ENCODE measurements at regions not wholly inside any gene's neighbourhood (a gene's known extent, or its start where the extent isn't known, plus 50 kb on each side); places are given as distances from the start of the nearest gene placed in this dataset.

DNA sequence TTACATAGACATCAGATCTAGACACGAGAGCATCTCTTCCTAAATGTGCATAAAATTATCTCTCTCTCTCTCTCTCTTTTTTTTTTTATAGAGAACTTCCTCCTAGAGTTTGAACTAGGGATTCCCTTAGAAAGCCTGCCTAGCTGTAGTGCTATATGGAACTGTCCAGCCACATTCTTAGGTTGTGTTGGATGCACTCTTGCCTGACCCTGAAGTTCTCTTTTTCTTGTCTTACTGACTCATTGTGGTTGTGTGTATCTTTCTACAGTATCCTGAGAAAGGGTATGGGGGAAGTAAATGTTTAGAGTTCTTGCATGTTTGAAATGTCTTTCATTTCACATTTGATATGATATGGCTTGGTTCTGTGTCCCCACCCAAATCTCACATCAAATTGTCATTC, 368.2 kb downstream of the CDH2 start:
- ATAC-seq: no peak
- TF ChIP-seq OSR1 (CRISPR knock-in tag; IDR thresholded peaks at IDR 0.05) (no peak), BACH2 (CRISPR knock-in tag; IDR thresholded peaks at IDR 0.05; ENCODE audit: borderline replicate concordance) (no peak), ARNTL (CRISPR knock-in tag; IDR thresholded peaks at IDR 0.05; ENCODE audit: borderline replicate concordance, low read depth) (no peak), SNAI2 (CRISPR knock-in tag; IDR thresholded peaks at IDR 0.05) (no peak), ESRRG (CRISPR knock-in tag; IDR thresholded peaks at IDR 0.05) (no peak), TCF4 (CRISPR knock-in tag; IDR thresholded peaks at IDR 0.05; ENCODE audit: borderline replicate concordance) (no peak), ZNF8 (CRISPR knock-in tag; IDR thresholded peaks at IDR 0.05) (no peak), TOX (CRISPR knock-in tag; IDR thresholded peaks at IDR 0.05; ENCODE audit: borderline replicate concordance) (no peak), PPARA (CRISPR knock-in tag; IDR thresholded peaks at IDR 0.05; ENCODE audit: borderline replicate concordance) (no peak), ZC3H10 (CRISPR knock-in tag; IDR thresholded peaks at IDR 0.05) (no peak), CSDC2 (CRISPR knock-in tag; IDR thresholded peaks at IDR 0.05) (no peak), RARB (CRISPR knock-in tag; IDR thresholded peaks at IDR 0.05) (no peak)
- TF ChIP-seq, protein P1, sequence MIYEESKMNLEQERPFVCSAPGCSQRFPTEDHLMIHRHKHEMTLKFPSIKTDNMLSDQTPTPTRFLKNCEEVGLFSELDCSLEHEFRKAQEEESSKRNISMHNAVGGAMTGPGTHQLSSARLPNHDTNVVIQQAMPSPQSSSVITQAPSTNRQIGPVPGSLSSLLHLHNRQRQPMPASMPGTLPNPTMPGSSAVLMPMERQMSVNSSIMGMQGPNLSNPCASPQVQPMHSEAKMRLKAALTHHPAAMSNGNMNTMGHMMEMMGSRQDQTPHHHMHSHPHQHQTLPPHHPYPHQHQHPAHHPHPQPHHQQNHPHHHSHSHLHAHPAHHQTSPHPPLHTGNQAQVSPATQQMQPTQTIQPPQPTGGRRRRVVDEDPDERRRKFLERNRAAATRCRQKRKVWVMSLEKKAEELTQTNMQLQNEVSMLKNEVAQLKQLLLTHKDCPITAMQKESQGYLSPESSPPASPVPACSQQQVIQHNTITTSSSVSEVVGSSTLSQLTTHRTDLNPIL (CRISPR knock-in tag; IDR thresholded peaks at IDR 0.05; ENCODE audit: low read depth): no peak
- TF ChIP-seq, protein P2, sequence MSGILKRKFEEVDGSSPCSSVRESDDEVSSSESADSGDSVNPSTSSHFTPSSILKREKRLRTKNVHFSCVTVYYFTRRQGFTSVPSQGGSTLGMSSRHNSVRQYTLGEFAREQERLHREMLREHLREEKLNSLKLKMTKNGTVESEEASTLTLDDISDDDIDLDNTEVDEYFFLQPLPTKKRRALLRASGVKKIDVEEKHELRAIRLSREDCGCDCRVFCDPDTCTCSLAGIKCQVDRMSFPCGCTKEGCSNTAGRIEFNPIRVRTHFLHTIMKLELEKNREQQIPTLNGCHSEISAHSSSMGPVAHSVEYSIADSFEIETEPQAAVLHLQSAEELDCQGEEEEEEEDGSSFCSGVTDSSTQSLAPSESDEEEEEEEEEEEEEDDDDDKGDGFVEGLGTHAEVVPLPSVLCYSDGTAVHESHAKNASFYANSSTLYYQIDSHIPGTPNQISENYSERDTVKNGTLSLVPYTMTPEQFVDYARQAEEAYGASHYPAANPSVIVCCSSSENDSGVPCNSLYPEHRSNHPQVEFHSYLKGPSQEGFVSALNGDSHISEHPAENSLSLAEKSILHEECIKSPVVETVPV (CRISPR knock-in tag; IDR thresholded peaks at IDR 0.05): no peak

DNA sequence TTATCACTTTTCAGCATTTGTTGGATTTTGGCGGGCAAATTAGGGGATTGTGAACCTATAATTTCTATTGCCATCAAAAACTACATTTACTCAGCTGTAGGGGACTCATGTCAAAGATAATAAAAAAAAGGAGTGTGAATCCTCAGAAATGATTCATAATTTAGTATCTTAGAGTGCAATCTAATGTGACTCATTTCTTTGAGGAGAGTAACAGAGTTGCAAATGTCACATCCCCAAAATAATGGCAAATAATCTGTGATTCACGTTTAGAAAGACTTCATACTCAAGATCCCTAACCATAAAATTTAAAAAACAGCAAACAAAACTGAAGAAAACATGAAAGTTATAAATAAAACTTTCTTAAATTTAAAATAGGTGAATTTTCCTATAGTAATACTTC, 373.0 kb downstream of the CDH2 start:
- ATAC-seq: no peak

DNA sequence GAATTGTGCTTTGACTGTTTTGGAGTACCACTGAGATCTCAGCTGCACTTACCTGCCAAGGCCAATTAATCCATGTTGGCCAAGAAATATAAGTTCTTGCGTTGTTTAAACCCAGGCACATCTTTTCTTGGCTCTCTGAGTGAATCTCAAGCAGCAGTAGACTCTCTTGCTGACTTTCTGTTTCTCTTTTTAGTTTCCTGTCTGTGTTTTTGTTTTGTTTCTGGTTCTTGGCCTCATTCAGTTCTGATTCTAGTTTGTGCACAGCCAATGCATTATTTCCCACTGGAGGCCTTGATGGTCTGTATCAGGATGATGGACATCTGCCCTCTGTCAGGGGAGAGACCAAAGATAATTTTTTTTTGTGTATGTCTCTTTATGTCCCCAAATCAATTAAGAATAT, 379.4 kb downstream of the CDH2 start:
- TF ChIP-seq, protein P3, sequence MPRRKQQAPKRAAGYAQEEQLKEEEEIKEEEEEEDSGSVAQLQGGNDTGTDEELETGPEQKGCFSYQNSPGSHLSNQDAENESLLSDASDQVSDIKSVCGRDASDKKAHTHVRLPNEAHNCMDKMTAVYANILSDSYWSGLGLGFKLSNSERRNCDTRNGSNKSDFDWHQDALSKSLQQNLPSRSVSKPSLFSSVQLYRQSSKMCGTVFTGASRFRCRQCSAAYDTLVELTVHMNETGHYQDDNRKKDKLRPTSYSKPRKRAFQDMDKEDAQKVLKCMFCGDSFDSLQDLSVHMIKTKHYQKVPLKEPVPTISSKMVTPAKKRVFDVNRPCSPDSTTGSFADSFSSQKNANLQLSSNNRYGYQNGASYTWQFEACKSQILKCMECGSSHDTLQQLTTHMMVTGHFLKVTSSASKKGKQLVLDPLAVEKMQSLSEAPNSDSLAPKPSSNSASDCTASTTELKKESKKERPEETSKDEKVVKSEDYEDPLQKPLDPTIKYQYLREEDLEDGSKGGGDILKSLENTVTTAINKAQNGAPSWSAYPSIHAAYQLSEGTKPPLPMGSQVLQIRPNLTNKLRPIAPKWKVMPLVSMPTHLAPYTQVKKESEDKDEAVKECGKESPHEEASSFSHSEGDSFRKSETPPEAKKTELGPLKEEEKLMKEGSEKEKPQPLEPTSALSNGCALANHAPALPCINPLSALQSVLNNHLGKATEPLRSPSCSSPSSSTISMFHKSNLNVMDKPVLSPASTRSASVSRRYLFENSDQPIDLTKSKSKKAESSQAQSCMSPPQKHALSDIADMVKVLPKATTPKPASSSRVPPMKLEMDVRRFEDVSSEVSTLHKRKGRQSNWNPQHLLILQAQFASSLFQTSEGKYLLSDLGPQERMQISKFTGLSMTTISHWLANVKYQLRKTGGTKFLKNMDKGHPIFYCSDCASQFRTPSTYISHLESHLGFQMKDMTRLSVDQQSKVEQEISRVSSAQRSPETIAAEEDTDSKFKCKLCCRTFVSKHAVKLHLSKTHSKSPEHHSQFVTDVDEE (CRISPR knock-in tag; IDR thresholded peaks at IDR 0.05): no peak
- TF ChIP-seq CSDC2 (CRISPR knock-in tag; IDR thresholded peaks at IDR 0.05) (no peak), ESRRG (CRISPR knock-in tag; IDR thresholded peaks at IDR 0.05) (no peak), ARNTL (CRISPR knock-in tag; IDR thresholded peaks at IDR 0.05; ENCODE audit: borderline replicate concordance, low read depth) (no peak), ZC3H10 (CRISPR knock-in tag; IDR thresholded peaks at IDR 0.05) (no peak), ZNF565 (CRISPR knock-in tag; conservative IDR thresholded peaks at IDR 0.05; ENCODE audit: low read depth) (no peak)
- TF ChIP-seq, protein P4, sequence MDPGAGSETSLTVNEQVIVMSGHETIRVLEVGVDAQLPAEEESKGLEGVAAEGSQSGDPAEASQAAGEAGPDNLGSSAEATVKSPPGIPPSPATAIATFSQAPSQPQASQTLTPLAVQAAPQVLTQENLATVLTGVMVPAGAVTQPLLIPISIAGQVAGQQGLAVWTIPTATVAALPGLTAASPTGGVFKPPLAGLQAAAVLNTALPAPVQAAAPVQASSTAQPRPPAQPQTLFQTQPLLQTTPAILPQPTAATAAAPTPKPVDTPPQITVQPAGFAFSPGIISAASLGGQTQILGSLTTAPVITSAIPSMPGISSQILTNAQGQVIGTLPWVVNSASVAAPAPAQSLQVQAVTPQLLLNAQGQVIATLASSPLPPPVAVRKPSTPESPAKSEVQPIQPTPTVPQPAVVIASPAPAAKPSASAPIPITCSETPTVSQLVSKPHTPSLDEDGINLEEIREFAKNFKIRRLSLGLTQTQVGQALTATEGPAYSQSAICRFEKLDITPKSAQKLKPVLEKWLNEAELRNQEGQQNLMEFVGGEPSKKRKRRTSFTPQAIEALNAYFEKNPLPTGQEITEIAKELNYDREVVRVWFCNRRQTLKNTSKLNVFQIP (CRISPR knock-in tag; IDR thresholded peaks at IDR 0.05; ENCODE audit: borderline replicate concordance, low read depth): no peak
- no peak for ATAC-seq

More for the DNA sequence above, 373.0 kb downstream of the CDH2 start:
- TF ChIP-seq ARNTL (CRISPR knock-in tag; IDR thresholded peaks at IDR 0.05; ENCODE audit: borderline replicate concordance, low read depth) (no peak), ZFP30 (CRISPR knock-in tag; IDR thresholded peaks at IDR 0.05) (no peak), ISL1 (CRISPR knock-in tag; IDR thresholded peaks at IDR 0.05) (no peak), ZFP3 (CRISPR knock-in tag; IDR thresholded peaks at IDR 0.05) (no peak)
- TF ChIP-seq, protein P5, sequence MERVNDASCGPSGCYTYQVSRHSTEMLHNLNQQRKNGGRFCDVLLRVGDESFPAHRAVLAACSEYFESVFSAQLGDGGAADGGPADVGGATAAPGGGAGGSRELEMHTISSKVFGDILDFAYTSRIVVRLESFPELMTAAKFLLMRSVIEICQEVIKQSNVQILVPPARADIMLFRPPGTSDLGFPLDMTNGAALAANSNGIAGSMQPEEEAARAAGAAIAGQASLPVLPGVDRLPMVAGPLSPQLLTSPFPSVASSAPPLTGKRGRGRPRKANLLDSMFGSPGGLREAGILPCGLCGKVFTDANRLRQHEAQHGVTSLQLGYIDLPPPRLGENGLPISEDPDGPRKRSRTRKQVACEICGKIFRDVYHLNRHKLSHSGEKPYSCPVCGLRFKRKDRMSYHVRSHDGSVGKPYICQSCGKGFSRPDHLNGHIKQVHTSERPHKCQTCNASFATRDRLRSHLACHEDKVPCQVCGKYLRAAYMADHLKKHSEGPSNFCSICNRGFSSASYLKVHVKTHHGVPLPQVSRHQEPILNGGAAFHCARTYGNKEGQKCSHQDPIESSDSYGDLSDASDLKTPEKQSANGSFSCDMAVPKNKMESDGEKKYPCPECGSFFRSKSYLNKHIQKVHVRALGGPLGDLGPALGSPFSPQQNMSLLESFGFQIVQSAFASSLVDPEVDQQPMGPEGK (CRISPR knock-in tag; IDR thresholded peaks at IDR 0.05; ENCODE audit: borderline replicate concordance): no peak
